Muscle of leg (tissue), 3 donors: ENCODE measurements at regions not wholly inside any gene's neighbourhood (a gene's known extent, or its start where the extent isn't known, plus 50 kb on each side); places are given as distances from the start of the nearest gene placed in this dataset.

ENCODE experiments used
- DNase-seq: peaks from one replicate; pipeline ENCODE4 v3.0.0; 2013
- H3K27ac ChIP-seq: one replicate; pipeline ENCODE4 v1.5.1; 2013; ENCODE audit warnings: mild to moderate bottlenecking, low read length, control low read depth
- H3K27me3 ChIP-seq: one replicate; pipeline ENCODE4 v1.6.1; 2013; ENCODE audit warnings: low read length; ENCODE audit not compliant: control insufficient read depth, insufficient read depth
- H3K36me3 ChIP-seq: one replicate; pipeline ENCODE4 v1.6.1; 2013; ENCODE audit warnings: low read length; ENCODE audit not compliant: control insufficient read depth, insufficient read depth
- H3K4me1 ChIP-seq: one replicate; pipeline ENCODE4 v1.6.1; 2013; ENCODE audit warnings: low read length; ENCODE audit not compliant: control insufficient read depth, insufficient read depth
- H3K4me3 ChIP-seq: one replicate; pipeline ENCODE4 v1.5.1; 2013; ENCODE audit warnings: low read length, control low read depth
- H3K9me3 ChIP-seq: replicated peaks from 2 replicates; pipeline ENCODE4 v1.6.1; 2013; ENCODE audit warnings: low read depth, low read length; ENCODE audit not compliant: control insufficient read depth
- WGBS: methylation state at CpG from one replicate; pipeline ENCODE4 v1.1.5; 2013; ENCODE audit warnings: missing lambda C conversion rate; ENCODE audit not compliant: insufficient coverage; 5-methylcytosine and 5-hydroxymethylcytosine counted together

DNA sequence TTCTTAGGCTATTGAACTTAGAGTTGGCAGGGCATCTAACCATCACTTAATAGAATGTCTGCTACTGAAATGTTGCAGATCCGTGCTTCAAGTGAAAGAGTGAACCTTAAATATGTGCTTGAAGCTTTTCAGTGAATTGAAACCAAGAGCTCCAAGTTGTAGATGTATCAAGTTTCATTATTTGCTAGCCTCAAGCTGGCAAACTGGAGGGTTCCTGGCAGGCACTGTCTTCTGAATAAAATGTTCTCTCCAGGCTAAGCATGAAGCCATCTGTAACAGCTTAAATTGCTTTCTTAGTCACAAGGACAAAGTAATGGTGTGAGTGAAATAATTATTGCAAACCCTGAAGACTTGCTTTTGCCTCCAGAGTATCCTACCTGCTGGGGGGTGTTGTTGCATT is 415.0 kb upstream of the SPRY2 start:
- no peak overlapping the region for H3K27ac ChIP-seq
- peak; percentile 78 for DNase-seq

DNA sequence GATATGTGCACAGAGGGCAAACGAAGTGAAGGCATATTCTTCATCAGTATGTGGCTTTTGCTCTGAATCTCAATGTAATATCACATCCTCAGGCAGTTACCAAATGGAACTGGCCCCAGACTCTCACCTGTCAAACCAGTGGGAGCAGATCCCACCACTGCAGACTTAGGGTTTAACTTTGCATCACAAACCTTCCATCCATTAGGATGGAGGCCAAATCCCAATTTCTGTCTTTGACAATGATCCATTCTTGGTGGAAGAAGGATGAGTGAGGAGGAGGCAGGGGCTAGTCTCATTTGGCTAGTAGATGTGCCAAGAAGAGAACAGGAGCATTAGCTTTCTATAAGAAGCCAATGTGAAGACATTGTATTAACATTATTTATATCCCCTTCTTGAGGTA is 413.5 kb upstream of the SPRY2 start:
- no peak overlapping the region for H3K4me3 ChIP-seq
- 0% methylated on average over 1 of the region's 1 CpG for WGBS
- no peaks in the 10 kb centered on the region for H3K36me3 ChIP-seq
- no peaks in the 10 kb centered on the region for H3K27me3 ChIP-seq
- DNase-seq, result peak; percentile 73
- H3K4me1 ChIP-seq, result peaks cover 7% of the 10 kb centered on the region
- H3K27ac ChIP-seq, result peak overlapping the region; percentile 31
- no peaks in the 10 kb centered on the region for H3K9me3 ChIP-seq

More for the DNA sequence above, 415.0 kb upstream of the SPRY2 start:
- Histone ChIP-seq H3K4me3 (no peak overlapping the region), H3K9me3 (no peaks in the 10 kb centered on the region), H3K4me1 (peaks cover 7% of the 10 kb centered on the region), H3K27me3 (no peaks in the 10 kb centered on the region), H3K36me3 (no peaks in the 10 kb centered on the region)
- 29% methylated on average over 1 of the region's 1 CpG for WGBS

DNA sequence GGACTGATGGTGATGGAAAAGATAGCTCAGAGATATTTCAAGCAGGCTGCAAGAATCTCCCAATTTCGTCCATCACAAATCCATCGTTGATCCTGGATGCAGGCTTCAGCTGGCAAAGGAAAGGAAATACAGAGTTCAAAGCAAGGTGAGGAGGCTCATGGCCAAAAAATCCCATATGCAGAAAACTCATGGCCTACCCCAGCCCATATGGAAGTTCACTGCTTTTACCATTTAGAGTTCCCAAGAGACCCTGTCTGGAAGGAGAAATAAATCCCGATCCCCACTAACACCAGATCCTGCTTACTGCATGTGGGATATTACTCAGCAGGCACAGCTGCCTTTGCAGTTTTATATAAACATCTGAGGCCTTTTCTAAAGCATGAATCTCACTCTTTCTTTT is 412.9 kb upstream of the SPRY2 start:
- peak; percentile 95 for DNase-seq
- H3K36me3 ChIP-seq, result no peaks in the 10 kb centered on the region
- H3K27ac ChIP-seq, result peak overlapping the region; percentile 33
- H3K9me3 ChIP-seq, result no peaks in the 10 kb centered on the region
- H3K27me3 ChIP-seq, result no peaks in the 10 kb centered on the region
- WGBS, result 0% methylated on average over 1 of the region's 3 CpGs
- H3K4me3 ChIP-seq, result no peak overlapping the region
- peaks cover 7% of the 10 kb centered on the region for H3K4me1 ChIP-seq

DNA sequence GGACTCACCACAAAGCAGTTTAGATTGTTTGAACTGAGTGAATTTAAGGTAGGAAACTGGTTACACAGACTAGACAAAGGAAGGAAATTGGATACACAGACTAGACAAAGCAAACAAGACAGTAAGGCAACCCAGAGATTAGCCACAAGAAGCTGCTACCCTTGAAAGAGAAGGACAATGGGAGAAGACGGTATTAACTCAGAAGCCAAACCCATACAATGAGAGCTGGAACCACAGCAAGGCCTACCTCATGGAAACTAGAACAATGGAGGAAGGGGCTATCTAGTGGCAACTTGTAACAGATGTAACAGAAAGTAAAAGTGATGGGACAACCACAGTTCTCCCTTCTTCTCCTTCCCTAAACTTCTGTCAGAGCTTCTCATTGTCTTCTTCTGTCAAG is 410.9 kb upstream of the SPRY2 start:
- DNase-seq, result no peak
- Histone ChIP-seq H3K36me3 (no peaks in the 10 kb centered on the region), H3K27me3 (no peaks in the 10 kb centered on the region), H3K9me3 (no peaks in the 10 kb centered on the region), H3K4me3 (no peak overlapping the region), H3K4me1 (peaks cover 7% of the 10 kb centered on the region), H3K27ac (no peak overlapping the region)
- no CpG with 5 or more reads among the region's 1 CpG for WGBS

DNA sequence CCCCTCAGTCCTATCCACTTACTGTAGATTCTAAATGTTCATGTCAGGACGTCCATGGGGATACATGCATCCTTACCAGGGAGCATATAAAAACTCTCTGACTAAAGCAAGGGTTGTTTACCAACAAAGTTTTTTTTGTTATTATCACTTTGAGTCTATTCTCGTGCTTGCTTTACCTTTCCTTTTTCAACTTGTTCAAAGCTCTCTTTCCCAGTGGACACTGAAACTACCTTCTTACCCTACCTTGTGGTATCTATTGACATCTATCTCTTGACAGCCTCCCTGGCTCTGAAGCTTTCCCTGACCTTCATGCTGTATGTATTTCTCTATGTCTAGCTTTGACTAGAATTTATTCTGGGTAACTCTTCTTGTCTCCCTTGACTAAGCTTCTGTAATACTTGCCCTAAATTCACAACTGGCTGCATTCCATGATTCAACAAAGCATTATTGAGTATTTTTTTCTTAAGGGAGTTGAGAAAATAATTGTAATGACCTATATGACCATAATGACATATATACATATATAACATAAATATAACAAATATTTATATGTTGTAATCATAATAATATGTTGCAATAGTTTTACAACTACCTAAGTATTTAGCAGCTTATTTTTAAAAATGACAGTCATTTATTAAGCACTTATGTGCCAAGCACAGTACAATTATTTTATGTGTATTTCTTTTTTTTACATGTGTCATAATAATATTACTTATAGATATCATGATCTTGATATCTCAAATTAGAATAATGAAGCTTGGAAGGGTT is 403.4 kb upstream of the SPRY2 start:
- DNase-seq, result no peak
- H3K4me1 ChIP-seq, result no peaks in the 10 kb centered on the region
- no peaks in the 10 kb centered on the region for H3K36me3 ChIP-seq
- H3K27ac ChIP-seq, result no peak overlapping the region
- H3K4me3 ChIP-seq, result no peak overlapping the region
- H3K9me3 ChIP-seq, result no peaks in the 10 kb centered on the region
- WGBS, result no CpG with 5 or more reads among the region's 2 CpGs
- no peaks in the 10 kb centered on the region for H3K27me3 ChIP-seq

DNA sequence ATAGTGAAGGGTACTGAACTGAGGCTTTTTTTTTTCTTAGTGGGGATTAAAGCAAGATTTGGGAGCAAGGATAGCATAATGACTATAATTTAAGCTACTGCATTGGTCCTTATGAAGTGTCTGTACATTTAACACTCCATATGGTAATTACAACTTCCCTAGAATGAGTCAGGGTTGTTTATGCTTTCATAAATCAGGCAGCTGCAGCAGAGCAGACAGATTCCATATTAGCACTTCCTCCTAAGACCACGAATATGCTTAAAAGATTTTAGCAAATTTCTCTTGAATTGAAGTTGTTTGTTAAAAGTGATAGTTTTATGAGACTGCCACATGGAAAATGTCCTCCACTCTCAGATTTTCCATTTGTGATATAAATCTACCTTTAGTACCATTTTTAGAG is 401.1 kb upstream of the SPRY2 start:
- H3K4me1 ChIP-seq, result no peaks in the 10 kb centered on the region
- no peak overlapping the region for H3K4me3 ChIP-seq
- H3K27ac ChIP-seq, result no peak overlapping the region
- H3K36me3 ChIP-seq, result no peaks in the 10 kb centered on the region
- DNase-seq, result no peak
- WGBS, result no CpG with 5 or more reads among the region's 1 CpG
- H3K27me3 ChIP-seq, result no peaks in the 10 kb centered on the region
- peaks cover 10% of the 10 kb centered on the region for H3K9me3 ChIP-seq

DNA sequence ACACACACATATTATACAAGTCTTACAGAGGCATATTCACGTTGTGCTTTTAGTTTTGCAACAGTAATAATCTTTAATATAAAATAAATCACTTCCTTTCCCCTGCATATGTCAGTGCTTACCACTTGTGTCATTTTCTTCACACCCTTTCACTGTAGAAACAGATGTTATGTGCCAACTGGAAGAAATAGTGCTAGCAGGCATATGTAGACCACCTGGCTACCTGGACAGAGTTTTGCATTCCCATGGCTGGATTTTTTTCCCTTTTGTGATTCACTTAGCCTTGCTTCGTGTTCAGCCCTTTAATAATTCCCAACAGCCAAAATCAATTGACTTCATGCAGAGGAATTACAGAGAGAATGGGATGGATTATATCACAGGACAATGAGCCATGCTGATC is 399.1 kb upstream of the SPRY2 start:
- Histone ChIP-seq H3K36me3 (no peaks in the 10 kb centered on the region), H3K27me3 (no peaks in the 10 kb centered on the region), H3K4me3 (no peak overlapping the region), H3K4me1 (no peaks in the 10 kb centered on the region), H3K27ac (no peak overlapping the region), H3K9me3 (peaks cover 10% of the 10 kb centered on the region)
- no CpG with 5 or more reads among the region's 2 CpGs for WGBS
- no peak for DNase-seq

DNA sequence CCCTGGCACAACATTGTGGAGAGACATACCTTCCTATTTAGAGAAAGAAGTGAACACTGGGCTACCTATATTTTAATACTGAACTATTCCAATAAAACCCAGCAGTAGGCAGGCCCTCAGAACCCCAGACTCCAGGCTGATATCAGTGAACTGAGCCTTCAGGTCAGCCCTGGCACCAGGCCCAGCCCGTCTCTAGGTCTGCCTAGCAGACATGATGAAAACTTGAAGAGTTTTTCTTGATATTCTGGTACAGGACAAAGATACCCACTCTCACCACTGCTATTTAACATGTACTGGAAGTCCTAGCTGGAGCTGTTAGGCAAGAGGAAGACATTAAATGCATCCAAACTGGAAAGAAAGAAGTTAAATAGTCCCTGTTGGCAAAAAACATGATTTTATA is 396.6 kb upstream of the SPRY2 start:
- Histone ChIP-seq H3K4me1 (no peaks in the 10 kb centered on the region), H3K4me3 (no peak overlapping the region), H3K9me3 (peaks cover 10% of the 10 kb centered on the region), H3K27me3 (no peaks in the 10 kb centered on the region), H3K27ac (no peak overlapping the region), H3K36me3 (no peaks in the 10 kb centered on the region)
- no CpG with 5 or more reads among the region's 1 CpG for WGBS
- DNase-seq, result no peak

DNA sequence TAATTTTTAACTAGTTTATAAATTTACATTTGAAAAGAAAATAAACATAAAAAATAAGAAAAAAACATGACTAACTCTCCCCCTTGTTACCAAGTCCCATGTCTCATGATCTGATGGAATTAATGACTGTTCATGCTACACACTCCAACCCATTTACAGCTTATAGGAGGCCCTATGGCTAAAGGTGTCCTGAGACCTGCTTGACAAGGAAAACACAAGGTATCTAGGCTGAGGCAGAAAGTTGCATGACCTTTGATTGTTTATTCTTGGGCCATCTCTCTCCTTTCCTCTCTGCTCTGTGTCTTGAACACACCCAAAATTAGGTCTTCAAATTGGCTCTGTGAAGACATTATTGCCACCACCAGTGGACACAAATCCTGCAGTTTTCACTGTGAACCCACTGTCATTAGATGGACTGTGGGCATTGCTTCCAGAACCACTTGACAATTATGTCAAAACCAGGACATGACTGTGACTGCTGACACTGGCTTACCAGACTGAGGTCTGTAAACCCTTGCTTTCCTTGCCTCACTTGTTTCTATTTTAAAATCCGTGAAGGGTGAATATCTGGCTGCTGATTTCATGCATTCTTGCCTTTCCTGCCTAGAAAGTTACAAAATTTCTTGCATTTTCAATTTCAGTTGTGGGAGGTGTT is 386.5 kb upstream of the SPRY2 start:
- Histone ChIP-seq H3K36me3 (no peaks in the 10 kb centered on the region), H3K27ac (peak overlapping the region; percentile 57), H3K4me3 (no peak overlapping the region), H3K27me3 (no peaks in the 10 kb centered on the region), H3K9me3 (peaks cover 4% of the 10 kb centered on the region), H3K4me1 (peaks cover 4% of the 10 kb centered on the region)
- no CpG with 5 or more reads among the region's 1 CpG for WGBS
- no peak for DNase-seq

DNA sequence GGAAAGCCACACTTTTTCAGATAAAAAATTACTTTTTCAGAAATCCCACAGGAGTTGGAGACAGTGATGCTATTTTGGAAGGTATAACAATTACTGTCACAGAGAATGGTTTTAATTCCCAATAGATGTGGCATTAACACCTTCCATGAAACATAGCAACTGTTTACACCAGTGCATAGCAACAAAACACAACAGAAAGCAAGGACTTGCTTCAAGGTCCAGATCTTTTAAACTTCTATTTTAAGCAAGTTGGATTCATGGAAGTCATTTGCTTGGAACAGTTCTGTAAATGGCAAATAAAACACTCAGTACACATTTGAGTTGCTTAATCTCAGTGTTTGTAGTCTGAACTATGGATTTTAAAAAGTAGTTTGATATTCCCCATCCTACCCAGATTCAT is 385.9 kb upstream of the SPRY2 start:
- no peak overlapping the region for H3K4me3 ChIP-seq
- peaks cover 4% of the 10 kb centered on the region for H3K4me1 ChIP-seq
- peak overlapping the region; percentile 21 for H3K27ac ChIP-seq
- H3K9me3 ChIP-seq, result peaks cover 4% of the 10 kb centered on the region
- no peaks in the 10 kb centered on the region for H3K36me3 ChIP-seq
- peak; percentile 81 for DNase-seq
- no peaks in the 10 kb centered on the region for H3K27me3 ChIP-seq
